ENCODE measurements at regions not wholly inside any gene's neighbourhood (a gene's known extent, or its start where the extent isn't known, plus 50 kb on each side); places are given as distances from the start of the nearest gene placed in this dataset.

GRCh38 chr11:103537904-103538502 is 428.8 kb downstream of the DYNC2H1 start:
- peak; percentile 31 for TF ChIP-seq CTCF (IDR thresholded peaks at IDR 0.05)
- intact Hi-C loops (cut with DNase I), result no loop called here

GRCh38 chr11:103539166-103539565 is 429.9 kb downstream of the DYNC2H1 start:
- H3K9me3 ChIP-seq, result no peaks in the 10 kb centered on the region
- H3K27me3 ChIP-seq (ENCODE audit: low read depth), result no peaks in the 10 kb centered on the region
- H3K27ac ChIP-seq, result no peak overlapping the region
- TF ChIP-seq CTCF (IDR thresholded peaks at IDR 0.05), result no peak
- DNase-seq (no peak), ATAC-seq (no peak)
- H3K36me3 ChIP-seq, result no peaks in the 10 kb centered on the region
- no peak overlapping the region for H3K4me3 ChIP-seq
- H3K4me1 ChIP-seq, result no peaks in the 10 kb centered on the region
- intact Hi-C loops (cut with DNase I), result no loop called here

More at GRCh38 chr11:103537904-103538502, 428.8 kb downstream of the DYNC2H1 start:
- H3K4me3 ChIP-seq, result no peak overlapping the region
- ATAC-seq, result no peak
- DNase-seq, result no peak
- H3K4me1 ChIP-seq, result no peaks in the 10 kb centered on the region
- no peaks in the 10 kb centered on the region for H3K9me3 ChIP-seq
- no peaks in the 10 kb centered on the region for H3K27me3 ChIP-seq (ENCODE audit: low read depth)
- H3K36me3 ChIP-seq, result no peaks in the 10 kb centered on the region
- no peak overlapping the region for H3K27ac ChIP-seq

- Histone ChIP-seq H3K27ac (no peak overlapping the region), H3K27me3 (ENCODE audit: low read depth) (no peaks in the 10 kb centered on the region), H3K4me3 (no peak overlapping the region), H3K36me3 (no peaks in the 10 kb centered on the region), H3K4me1 (no peaks in the 10 kb centered on the region), H3K9me3 (no peaks in the 10 kb centered on the region)
- intact Hi-C loops (cut with DNase I), result no loop called here
- no peak for DNase-seq
- TF ChIP-seq CTCF (IDR thresholded peaks at IDR 0.05), result no peak
- ATAC-seq, result no peak
These were observed 432.1 kb downstream of the DYNC2H1 start for GRCh38 chr11:103541186-103541795.

GRCh38 chr11:103542851-103543250 is 433.6 kb downstream of the DYNC2H1 start:
- Histone ChIP-seq H3K4me1 (no peaks in the 10 kb centered on the region), H3K4me3 (no peak overlapping the region), H3K36me3 (no peaks in the 10 kb centered on the region), H3K9me3 (no peaks in the 10 kb centered on the region), H3K27ac (no peak overlapping the region), H3K27me3 (ENCODE audit: low read depth) (no peaks in the 10 kb centered on the region)
- DNase-seq, result no peak
- no peak for TF ChIP-seq CTCF (IDR thresholded peaks at IDR 0.05)
- no peak for ATAC-seq
- intact Hi-C loops (cut with DNase I), result no loop called here

GRCh38 chr11:103543456-103543855 is 434.2 kb downstream of the DYNC2H1 start:
- H3K27me3 ChIP-seq (ENCODE audit: low read depth), result no peaks in the 10 kb centered on the region
- H3K27ac ChIP-seq, result no peak overlapping the region
- intact Hi-C loops (cut with DNase I), result no loop called here
- H3K4me3 ChIP-seq, result no peak overlapping the region
- no peaks in the 10 kb centered on the region for H3K4me1 ChIP-seq
- H3K9me3 ChIP-seq, result no peaks in the 10 kb centered on the region
- H3K36me3 ChIP-seq, result no peaks in the 10 kb centered on the region
- TF ChIP-seq CTCF (IDR thresholded peaks at IDR 0.05), result no peak
- ATAC-seq, result no peak
- no peak for DNase-seq
